HG02885 (cell line): ENCODE measurements at regions not wholly inside any gene's neighbourhood (a gene's known extent, or its start where the extent isn't known, plus 50 kb on each side); places are given as distances from the start of the nearest gene placed in this dataset.

Experiments used
- ATAC-seq: cut with Tn5 transposase; IDR thresholded peaks from one replicate; pipeline ENCODE4 v1.9.1; 2021; ENCODE audit warnings: mild to moderate bottlenecking; ENCODE audit not compliant: unreplicated experiment, poor library complexity

- ATAC-seq, result peak; percentile 63
Observed at GRCh38 chr3:30112902-30113484, 493.4 kb upstream of the TGFBR2 start.

- no peak for ATAC-seq
Observed at GRCh38 chr3:30113906-30114305, 492.5 kb upstream of the TGFBR2 start.

GRCh38 chr3:30114918-30115317 lies 491.5 kb upstream of the TGFBR2 start:
- no peak for ATAC-seq

- ATAC-seq, result no peak
Observed at GRCh38 chr3:30122359-30122758, 484.0 kb upstream of the TGFBR2 start.

- ATAC-seq, result no peak
Observed at GRCh38 chr3:30123224-30123623, 483.2 kb upstream of the TGFBR2 start.

GRCh38 chr3:30123755-30124154 lies 482.6 kb upstream of the TGFBR2 start:
- ATAC-seq, result no peak

GRCh38 chr3:30124435-30125370 lies 481.7 kb upstream of the TGFBR2 start:
- ATAC-seq, result no peak

- no peak for ATAC-seq
Observed at GRCh38 chr3:30129765-30130164, 476.6 kb upstream of the TGFBR2 start.

GRCh38 chr3:30130391-30130790 lies 476.0 kb upstream of the TGFBR2 start:
- no peak for ATAC-seq

- no peak for ATAC-seq
Observed at GRCh38 chr3:30131191-30131590, 475.2 kb upstream of the TGFBR2 start.

- no peak for ATAC-seq
Observed at GRCh38 chr3:30135190-30135589, 471.2 kb upstream of the TGFBR2 start.

GRCh38 chr3:30139283-30139682 lies 467.1 kb upstream of the TGFBR2 start:
- no peak for ATAC-seq

- no peak for ATAC-seq
Observed at GRCh38 chr3:30140356-30141075, 465.9 kb upstream of the TGFBR2 start.

- ATAC-seq, result no peak
Observed at GRCh38 chr3:30141178-30141581, 465.2 kb upstream of the TGFBR2 start.

- no peak for ATAC-seq
Observed at GRCh38 chr3:30141927-30142326, 464.5 kb upstream of the TGFBR2 start.

GRCh38 chr3:30142946-30143345 lies 463.5 kb upstream of the TGFBR2 start:
- no peak for ATAC-seq

GRCh38 chr3:30145281-30145680 lies 461.1 kb upstream of the TGFBR2 start:
- no peak for ATAC-seq

- no peak for ATAC-seq
Observed at GRCh38 chr3:30146978-30147377, 459.4 kb upstream of the TGFBR2 start.

GRCh38 chr3:30154853-30155252 lies 451.5 kb upstream of the TGFBR2 start:
- ATAC-seq, result no peak

- no peak for ATAC-seq
Observed at GRCh38 chr3:30155755-30156154, 450.6 kb upstream of the TGFBR2 start.
